ENCODE measurements at regions not wholly inside any gene's neighbourhood (a gene's known extent, or its start where the extent isn't known, plus 50 kb on each side); places are given as distances from the start of the nearest gene placed in this dataset.

DNA sequence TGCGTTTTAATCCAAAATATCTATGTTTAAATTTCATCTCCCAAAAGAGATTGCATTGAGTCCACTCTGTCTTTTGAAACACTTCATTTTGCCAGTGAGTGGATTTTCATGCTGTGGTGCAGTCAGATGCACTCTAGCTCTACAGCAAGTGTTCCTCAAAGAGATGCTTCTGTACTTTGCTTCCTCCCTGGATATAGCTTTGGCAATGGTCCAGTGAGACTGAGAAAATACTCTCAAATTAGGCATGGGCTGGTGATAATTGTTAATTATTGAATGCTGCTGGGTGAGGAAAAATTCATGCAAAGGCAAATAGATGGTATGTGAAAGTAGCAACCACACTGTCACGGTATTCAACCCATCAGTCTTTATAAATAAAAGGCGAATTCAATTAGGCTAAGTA lies 396.9 kb downstream of the ADGRL2 start:
- no peak overlapping the region for H3K23ac ChIP-seq (ENCODE audit: low read depth, low read length)
- H2AK5ac ChIP-seq (ENCODE audit: low read depth, low read length): no peak overlapping the region
- DNase-seq (no peak), ATAC-seq (ENCODE audit: low read depth) (no peak)
- no peak overlapping the region for H3K14ac ChIP-seq (replicated peaks; ENCODE audit: low read depth, low read length)
- no peak overlapping the region for H4K5ac ChIP-seq (ENCODE audit: low read depth, low read length)
- no peak overlapping the region for H3K56ac ChIP-seq (ENCODE audit: extremely low read depth, insufficient read depth, low read length)
- no peak overlapping the region for H3K18ac ChIP-seq (ENCODE audit: low read depth, low read length)
- H2BK20ac ChIP-seq (ENCODE audit: low read depth, low read length): no peak overlapping the region
- no peaks in the 10 kb centered on the region for H3K9me3 ChIP-seq (ENCODE audit: control insufficient read depth, insufficient read depth, low read length)
- ChIA-PET CTCF (no interaction called here), POLR2A (ENCODE audit: unreplicated experiment) (no interaction called here)
- H2BK5ac ChIP-seq (ENCODE audit: low read depth, low read length, poor library complexity, severe bottlenecking): no peak overlapping the region
- no peaks in the 10 kb centered on the region for H3K36me3 ChIP-seq (ENCODE audit: control insufficient read depth, insufficient read depth, low read length)
- H3K9ac ChIP-seq (ENCODE audit: low read depth, low read length): no peak overlapping the region
- no peaks in the 10 kb centered on the region for H3K9me1 ChIP-seq (ENCODE audit: insufficient read depth, low read length)
- TF ChIP-seq RCOR1 (IDR thresholded peaks at IDR 0.05; ENCODE audit: insufficient replicate concordance, low read length) (no peak), NFE2L2 (IDR thresholded peaks at IDR 0.05; ENCODE audit: low read depth, low read length) (no peak), BHLHE40 (IDR thresholded peaks at IDR 0.05; ENCODE audit: low read depth, low read length) (no peak), CHD1 (IDR thresholded peaks at IDR 0.05; ENCODE audit: low read depth, low read length) (no peak), MAFK (IDR thresholded peaks at IDR 0.05; ENCODE audit: low read depth, low read length) (no peak), POLR2A (IDR thresholded peaks at IDR 0.05; ENCODE audit: low read depth, low read length) (no peak), USF2 (IDR thresholded peaks at IDR 0.05; ENCODE audit: low read depth, low read length) (no peak), SMC3 (IDR thresholded peaks at IDR 0.05; ENCODE audit: low read depth, low read length) (no peak)
- TF ChIP-seq, protein P1, sequence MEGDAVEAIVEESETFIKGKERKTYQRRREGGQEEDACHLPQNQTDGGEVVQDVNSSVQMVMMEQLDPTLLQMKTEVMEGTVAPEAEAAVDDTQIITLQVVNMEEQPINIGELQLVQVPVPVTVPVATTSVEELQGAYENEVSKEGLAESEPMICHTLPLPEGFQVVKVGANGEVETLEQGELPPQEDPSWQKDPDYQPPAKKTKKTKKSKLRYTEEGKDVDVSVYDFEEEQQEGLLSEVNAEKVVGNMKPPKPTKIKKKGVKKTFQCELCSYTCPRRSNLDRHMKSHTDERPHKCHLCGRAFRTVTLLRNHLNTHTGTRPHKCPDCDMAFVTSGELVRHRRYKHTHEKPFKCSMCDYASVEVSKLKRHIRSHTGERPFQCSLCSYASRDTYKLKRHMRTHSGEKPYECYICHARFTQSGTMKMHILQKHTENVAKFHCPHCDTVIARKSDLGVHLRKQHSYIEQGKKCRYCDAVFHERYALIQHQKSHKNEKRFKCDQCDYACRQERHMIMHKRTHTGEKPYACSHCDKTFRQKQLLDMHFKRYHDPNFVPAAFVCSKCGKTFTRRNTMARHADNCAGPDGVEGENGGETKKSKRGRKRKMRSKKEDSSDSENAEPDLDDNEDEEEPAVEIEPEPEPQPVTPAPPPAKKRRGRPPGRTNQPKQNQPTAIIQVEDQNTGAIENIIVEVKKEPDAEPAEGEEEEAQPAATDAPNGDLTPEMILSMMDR (conservative IDR thresholded peaks at IDR 0.05; ENCODE audit: low read depth, low read length): no peak
- TF ChIP-seq, protein P2, sequence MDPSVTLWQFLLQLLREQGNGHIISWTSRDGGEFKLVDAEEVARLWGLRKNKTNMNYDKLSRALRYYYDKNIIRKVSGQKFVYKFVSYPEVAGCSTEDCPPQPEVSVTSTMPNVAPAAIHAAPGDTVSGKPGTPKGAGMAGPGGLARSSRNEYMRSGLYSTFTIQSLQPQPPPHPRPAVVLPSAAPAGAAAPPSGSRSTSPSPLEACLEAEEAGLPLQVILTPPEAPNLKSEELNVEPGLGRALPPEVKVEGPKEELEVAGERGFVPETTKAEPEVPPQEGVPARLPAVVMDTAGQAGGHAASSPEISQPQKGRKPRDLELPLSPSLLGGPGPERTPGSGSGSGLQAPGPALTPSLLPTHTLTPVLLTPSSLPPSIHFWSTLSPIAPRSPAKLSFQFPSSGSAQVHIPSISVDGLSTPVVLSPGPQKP (IDR thresholded peaks at IDR 0.05; ENCODE audit: borderline replicate concordance, low read depth, low read length): no peak
- no peak overlapping the region for H2BK120ac ChIP-seq (ENCODE audit: low read depth, low read length)
- no peaks in the 10 kb centered on the region for H4K20me1 ChIP-seq (ENCODE audit: insufficient read depth, low read length)
- dilution Hi-C loops (cut with HindIII; ENCODE audit: low sequenced_read_pairs, unreplicated experiment): no loop called here
- H3K4me3 ChIP-seq (ENCODE audit: insufficient read depth, low read depth, low read length): no peak overlapping the region
- H3K4ac ChIP-seq (ENCODE audit: low read depth, low read length): no peak overlapping the region
- BruUV-seq (replicated peaks): no TSS peak
- no peak overlapping the region for H3K27ac ChIP-seq (ENCODE audit: insufficient read depth, low read length)
- H4K91ac ChIP-seq (ENCODE audit: insufficient read depth, low read depth, low read length): no peak overlapping the region
- no peak overlapping the region for H2BK15ac ChIP-seq (ENCODE audit: low read depth, low read length)
- no peak overlapping the region for H2AK9ac ChIP-seq (replicated peaks; ENCODE audit: low read depth, low read length, poor library complexity)
- no CpG with 5 or more reads among the region's 3 CpGs for WGBS, 2 experiments (ENCODE audit: extremely low coverage in 2 of 2, insufficient read length in 1 of 2)
- H3K79me1 ChIP-seq (ENCODE audit: low read depth in 1 of 2, low read length in 2 of 2): no peaks in the 10 kb centered on the region
- H3K27me3 ChIP-seq (ENCODE audit: control insufficient read depth, insufficient read depth, low read length): no peaks in the 10 kb centered on the region
- H3K4me2 ChIP-seq (ENCODE audit: low read depth, low read length): no peak overlapping the region
- H2AFZ ChIP-seq (replicated peaks; ENCODE audit: low read length, poor library complexity): no peak overlapping the region
- intact Hi-C loops (cut with micrococcal nuclease): no loop called here
- in situ Hi-C loops (cut with MboI; ENCODE audit: low sequenced_read_pairs): no loop called here
- H3K4me1 ChIP-seq (ENCODE audit: control insufficient read depth, insufficient read depth, low read length): no peaks in the 10 kb centered on the region
- H4K8ac ChIP-seq (ENCODE audit: low read depth in 2 of 2, low read length in 2 of 2): no peak overlapping the region
